Uterus (tissue), 3 donors: ENCODE measurements at regions not wholly inside any gene's neighbourhood (a gene's known extent, or its start where the extent isn't known, plus 50 kb on each side); places are given as distances from the start of the nearest gene placed in this dataset.

Experiments used
- DNase-seq, 2 donors: peaks; one replicate each; pipeline ENCODE4 v3.0.0-alpha.2; 2019 to 2020
- H3K27ac ChIP-seq, 2 donors: fragments of 200-600 bp; sonication (generic); 1 replicate in 1 of 2; 2 replicates in 1 of 2; pipeline ENCODE4 v1.5.1; 2016 to 2018
- H3K27me3 ChIP-seq, 2 donors: fragments of 200-600 bp; sonication (generic); one replicate each; pipeline ENCODE4 v1.5.1; 2018 to 2019; ENCODE audit warnings: control low read depth in 1 of 2
- H3K36me3 ChIP-seq, 2 donors: fragments of 200-600 bp; sonication (generic); one replicate each; pipeline ENCODE4 v1.5.1; 2019; ENCODE audit warnings: control low read depth in 1 of 2
- H3K4me1 ChIP-seq, 2 donors: fragments of 200-600 bp; sonication (generic); one replicate each; pipeline ENCODE4 v1.5.1; 2018 to 2019; ENCODE audit warnings: control low read depth in 1 of 2
- H3K4me3 ChIP-seq, 2 donors: fragments of 200-600 bp; sonication (generic); 1 replicate in 1 of 2; 2 replicates in 1 of 2; pipeline ENCODE4 v1.5.1; 2018 to 2019; ENCODE audit warnings: mild to moderate bottlenecking in 1 of 2
- H3K9me3 ChIP-seq, 2 donors: fragments of 200-600 bp; sonication (generic); one replicate each; pipeline ENCODE4 v1.5.1; 2019; ENCODE audit warnings: control low read depth in 1 of 2
- CTCF ChIP-seq, 4 experiments: fragments of 200-600 bp in 2 of 4; fragments of 450-650 bp in 2 of 4; sonication (generic) in 2 of 4; IDR thresholded peaks; one replicate each; pipeline ENCODE4 v1.5.1; 2016 to 2019; ENCODE audit warnings: antibody characterized with exemption in 4 of 4, mild to moderate bottlenecking in 2 of 4, moderate library complexity in 1 of 4
- POLR2A ChIP-seq, 2 donors: fragments of 450-650 bp; IDR thresholded peaks; one replicate each; pipeline ENCODE4 v1.6.1; 2016; ENCODE audit warnings: antibody characterized with exemption in 2 of 2, mild to moderate bottlenecking in 1 of 2, moderate library complexity in 1 of 2
- intact Hi-C: fragments of 100-400 bp; cut with DNase I; formaldehyde crosslinking; loops from one replicate; pipeline ENCODE4 v1.15.1; 2023; ENCODE audit warnings: low total_unique reads
- donor health status: DM: yes; HTN: yes; CAD: no.

- TF ChIP-seq CTCF (IDR thresholded peaks at IDR 0.05) (no peak), POLR2A (IDR thresholded peaks at IDR 0.05) (no peak)
- Histone ChIP-seq H3K27ac (no peak overlapping the region), H3K4me3 (no peak overlapping the region), H3K4me1 (no peaks in the 10 kb centered on the region), H3K27me3 (no peaks in the 10 kb centered on the region), H3K9me3 (no peaks in the 10 kb centered on the region), H3K36me3 (no peaks in the 10 kb centered on the region)
- no peak for DNase-seq
- intact Hi-C loops, result no loop called here
Observed at GRCh38 chr10:29176845-29177832, 111.7 kb upstream of the LYZL1 start.

GRCh38 chr10:29181936-29182335 is 106.9 kb upstream of the LYZL1 start:
- no peak overlapping the region for H3K4me3 ChIP-seq
- H3K9me3 ChIP-seq, result no peaks in the 10 kb centered on the region
- no peak for DNase-seq
- H3K4me1 ChIP-seq, result no peaks in the 10 kb centered on the region
- peak overlapping the region in 1 of 2 donors; percentile 11 for H3K27ac ChIP-seq
- H3K36me3 ChIP-seq, result no peaks in the 10 kb centered on the region
- intact Hi-C loops, result no loop called here
- H3K27me3 ChIP-seq, result no peaks in the 10 kb centered on the region
- TF ChIP-seq POLR2A (IDR thresholded peaks at IDR 0.05) (no peak), CTCF (IDR thresholded peaks at IDR 0.05) (no peak)

GRCh38 chr10:29183301-29183945 is 105.4 kb upstream of the LYZL1 start:
- TF ChIP-seq CTCF (IDR thresholded peaks at IDR 0.05) (no peak), POLR2A (IDR thresholded peaks at IDR 0.05) (no peak)
- H3K27me3 ChIP-seq, result no peaks in the 10 kb centered on the region
- no peak overlapping the region for H3K27ac ChIP-seq
- H3K36me3 ChIP-seq, result no peaks in the 10 kb centered on the region
- no peaks in the 10 kb centered on the region for H3K4me1 ChIP-seq
- no peak overlapping the region for H3K4me3 ChIP-seq
- intact Hi-C loops, result no loop called here
- H3K9me3 ChIP-seq, result no peaks in the 10 kb centered on the region
- DNase-seq, result no peak

- Histone ChIP-seq H3K4me3 (no peak overlapping the region), H3K9me3 (no peaks in the 10 kb centered on the region), H3K27me3 (no peaks in the 10 kb centered on the region), H3K36me3 (no peaks in the 10 kb centered on the region), H3K4me1 (no peaks in the 10 kb centered on the region), H3K27ac (no peak overlapping the region)
- no peak for TF ChIP-seq CTCF (IDR thresholded peaks at IDR 0.05)
- TF ChIP-seq POLR2A (IDR thresholded peaks at IDR 0.05), result no peak
- no peak for DNase-seq
- intact Hi-C loops, result no loop called here
Observed at GRCh38 chr10:29184205-29185000, 104.5 kb upstream of the LYZL1 start.
